Tibial nerve (tissue), 3 donors: ENCODE measurements at regions not wholly inside any gene's neighbourhood (a gene's known extent, or its start where the extent isn't known, plus 50 kb on each side); places are given as distances from the start of the nearest gene placed in this dataset.

Experiments used
- CTCF ChIP-seq, 5 experiments: fragments of 200-600 bp in 3 of 5; fragments of 450-650 bp in 2 of 5; sonication (generic) in 3 of 5; IDR thresholded peaks; one replicate each; pipeline ENCODE4 v1.5.1; 2016 to 2019; ENCODE audit warnings: antibody characterized with exemption in 5 of 5, mild to moderate bottlenecking in 3 of 5, moderate library complexity in 2 of 5
- POLR2A ChIP-seq, 2 donors: fragments of 450-650 bp; IDR thresholded peaks; one replicate each; pipeline ENCODE4 v1.6.1; 2017; ENCODE audit warnings: antibody characterized with exemption in 2 of 2, mild to moderate bottlenecking in 2 of 2, moderate library complexity in 2 of 2

GRCh38 chr5:122576256-122577016 is 198.4 kb upstream of the SNX2 start:
- TF ChIP-seq CTCF (IDR thresholded peaks at IDR 0.05) (no peak), POLR2A (IDR thresholded peaks at IDR 0.05) (no peak)
